KMS-11 (cell line): ENCODE measurements at regions not wholly inside any gene's neighbourhood (a gene's known extent, or its start where the extent isn't known, plus 50 kb on each side); places are given as distances from the start of the nearest gene placed in this dataset.

Experiments
- H2AFZ ChIP-seq: fragments of 200-600 bp; sonication (generic); 2 replicates; pipeline ENCODE4 v1.6.1; 2016; ENCODE audit warnings: antibody characterized with exemption, mixed run types, low read depth
- H3K27ac ChIP-seq: fragments of 200-600 bp; sonication (generic); 2 replicates; pipeline ENCODE4 v1.6.1; 2016; ENCODE audit warnings: mild to moderate bottlenecking, mixed run types
- H3K27me3 ChIP-seq: fragments of 200-600 bp; sonication (generic); 2 replicates; pipeline ENCODE4 v1.6.1; 2017; ENCODE audit warnings: mild to moderate bottlenecking, low read depth, mixed run types, moderate library complexity; ENCODE audit not compliant: insufficient read depth
- H3K36me3 ChIP-seq: fragments of 200-600 bp; sonication (generic); 2 replicates; pipeline ENCODE4 v1.6.1; 2017; ENCODE audit warnings: mild to moderate bottlenecking, mixed run types; ENCODE audit not compliant: insufficient read depth
- H3K4me1 ChIP-seq: fragments of 200-600 bp; sonication (generic); 2 replicates; pipeline ENCODE4 v1.6.1; 2016; ENCODE audit warnings: mild to moderate bottlenecking, low read depth, mixed run types; ENCODE audit not compliant: poor library complexity, severe bottlenecking
- H3K4me2 ChIP-seq: fragments of 200-600 bp; sonication (generic); 2 replicates; pipeline ENCODE4 v1.7.0; 2016; ENCODE audit warnings: mild to moderate bottlenecking, mixed run types
- H3K4me3 ChIP-seq: fragments of 200-600 bp; sonication (generic); IDR thresholded peaks from 2 replicates; pipeline ENCODE4 v1.6.1; 2017; ENCODE audit warnings: low read depth, low read length, mixed read lengths; ENCODE audit not compliant: insufficient read depth
- H3K79me2 ChIP-seq: fragments of 200-600 bp; sonication (generic); 2 replicates; pipeline ENCODE4 v1.6.1; 2016; ENCODE audit warnings: low read depth, mixed run types; ENCODE audit not compliant: insufficient read depth
- H3K9ac ChIP-seq: fragments of 200-600 bp; sonication (generic); 2 replicates; pipeline ENCODE4 v1.6.1; 2016; ENCODE audit warnings: mild to moderate bottlenecking, mixed run types
- H4K20me1 ChIP-seq: fragments of 200-600 bp; sonication (generic); 2 replicates; pipeline ENCODE4 v1.6.1; 2016; ENCODE audit warnings: mild to moderate bottlenecking, mixed run types; ENCODE audit not compliant: insufficient read depth
- CTCF ChIP-seq: fragments of 200-600 bp; sonication (generic); conservative IDR thresholded peaks from 2 replicates; pipeline ENCODE4 v1.6.1; 2017; ENCODE audit warnings: low read depth, mild to moderate bottlenecking, antibody characterized with exemption, low read length, moderate library complexity, mixed read lengths

DNA sequence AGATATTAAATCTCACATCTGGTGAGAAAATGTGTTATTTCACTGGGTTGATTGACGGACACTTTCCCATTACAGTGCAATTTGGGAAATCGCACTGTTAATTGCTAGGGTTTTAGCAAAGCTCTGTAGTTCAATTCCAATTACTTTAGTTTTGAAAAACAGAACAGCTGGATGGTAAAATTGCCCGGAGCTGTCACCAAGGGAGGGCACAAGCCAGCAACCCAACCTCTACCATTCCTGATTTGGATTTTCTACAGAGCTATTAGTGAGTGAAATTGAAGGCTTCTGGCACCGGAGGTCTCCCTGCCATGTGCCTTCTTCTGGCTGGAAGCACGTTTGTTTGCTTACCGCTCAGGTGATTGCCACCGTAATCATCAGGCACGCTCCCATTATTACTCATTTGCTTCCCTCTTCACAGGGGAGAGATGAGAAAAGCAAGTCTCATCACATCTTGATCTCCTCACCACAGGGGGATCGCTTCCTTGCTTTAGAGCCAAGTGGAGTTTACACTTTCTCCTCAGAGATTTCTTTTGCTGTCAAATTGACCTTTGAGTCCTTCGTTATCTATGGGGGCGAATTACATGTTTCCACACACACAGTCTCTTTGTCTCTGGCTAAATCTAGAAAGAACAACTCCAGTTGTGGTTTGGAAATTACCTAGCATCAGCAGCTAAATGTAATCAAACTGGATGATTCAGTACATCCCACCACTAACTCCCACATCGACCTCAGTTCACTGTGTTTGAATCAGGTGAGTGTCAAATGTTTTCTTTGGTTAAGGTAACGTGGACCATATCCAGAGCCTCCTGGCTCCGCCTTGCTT, 421.7 kb upstream of the GOLIM4 start:
- Histone ChIP-seq H3K9ac (no peak overlapping the region), H3K27me3 (no peaks in the 10 kb centered on the region), H3K4me2 (no peak overlapping the region), H4K20me1 (no peaks in the 10 kb centered on the region), H3K79me2 (no peaks in the 10 kb centered on the region), H3K4me1 (peaks cover 6% of the 10 kb centered on the region), H2AFZ (no peak overlapping the region), H3K27ac (no peak overlapping the region), H3K36me3 (no peaks in the 10 kb centered on the region), H3K4me3 (no peak overlapping the region)
- no peak for TF ChIP-seq CTCF

DNA sequence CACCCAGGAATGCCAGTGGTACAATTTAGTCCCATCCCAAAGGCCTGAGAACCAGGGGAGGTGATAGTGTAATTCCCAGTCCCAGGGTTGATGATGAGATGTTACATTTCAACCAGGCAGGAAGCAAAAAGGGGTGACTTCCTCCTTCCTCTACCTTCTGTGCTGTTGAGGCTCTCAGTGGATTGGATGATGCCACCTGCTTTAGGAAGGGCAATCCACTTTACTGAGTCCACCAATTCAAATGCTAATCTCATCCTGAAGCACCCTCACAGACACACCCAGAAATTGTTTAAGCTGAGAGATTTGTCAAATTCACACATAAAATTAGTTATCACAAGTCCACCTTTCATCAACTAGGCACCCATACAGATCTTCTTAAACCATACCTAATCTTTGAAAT, 418.5 kb upstream of the GOLIM4 start:
- H2AFZ ChIP-seq: no peak overlapping the region
- H3K9ac ChIP-seq: no peak overlapping the region
- H3K27ac ChIP-seq: no peak overlapping the region
- no peaks in the 10 kb centered on the region for H3K79me2 ChIP-seq
- H3K4me1 ChIP-seq: peaks cover 6% of the 10 kb centered on the region
- no peak overlapping the region for H3K4me3 ChIP-seq
- H3K36me3 ChIP-seq: no peaks in the 10 kb centered on the region
- H4K20me1 ChIP-seq: no peaks in the 10 kb centered on the region
- H3K4me2 ChIP-seq: no peak overlapping the region
- no peak for TF ChIP-seq CTCF
- no peaks in the 10 kb centered on the region for H3K27me3 ChIP-seq

DNA sequence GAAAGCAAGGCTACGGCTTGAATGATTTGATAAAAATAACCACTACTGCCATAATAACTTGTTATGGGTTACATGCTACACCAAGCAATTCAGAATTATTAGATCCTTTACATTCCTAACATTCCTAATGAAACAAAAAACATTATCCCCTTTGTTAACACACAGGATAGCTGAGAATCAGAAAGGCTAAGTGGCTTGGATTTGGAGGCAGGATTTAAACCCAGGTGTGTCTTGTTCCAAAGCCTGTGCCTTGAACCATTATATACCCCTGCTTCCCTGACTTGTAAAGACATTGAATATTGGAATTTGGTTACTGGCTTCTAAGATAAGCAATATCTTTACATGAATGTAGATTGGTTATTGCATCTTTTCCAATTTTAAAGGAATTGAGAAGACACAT, 417.1 kb upstream of the GOLIM4 start:
- Histone ChIP-seq H3K4me3 (no peak overlapping the region), H3K79me2 (no peaks in the 10 kb centered on the region), H3K9ac (no peak overlapping the region), H3K27me3 (no peaks in the 10 kb centered on the region), H3K4me1 (peaks cover 4% of the 10 kb centered on the region), H4K20me1 (no peaks in the 10 kb centered on the region), H3K27ac (no peak overlapping the region), H3K4me2 (no peak overlapping the region), H3K36me3 (no peaks in the 10 kb centered on the region), H2AFZ (no peak overlapping the region)
- no peak for TF ChIP-seq CTCF

DNA sequence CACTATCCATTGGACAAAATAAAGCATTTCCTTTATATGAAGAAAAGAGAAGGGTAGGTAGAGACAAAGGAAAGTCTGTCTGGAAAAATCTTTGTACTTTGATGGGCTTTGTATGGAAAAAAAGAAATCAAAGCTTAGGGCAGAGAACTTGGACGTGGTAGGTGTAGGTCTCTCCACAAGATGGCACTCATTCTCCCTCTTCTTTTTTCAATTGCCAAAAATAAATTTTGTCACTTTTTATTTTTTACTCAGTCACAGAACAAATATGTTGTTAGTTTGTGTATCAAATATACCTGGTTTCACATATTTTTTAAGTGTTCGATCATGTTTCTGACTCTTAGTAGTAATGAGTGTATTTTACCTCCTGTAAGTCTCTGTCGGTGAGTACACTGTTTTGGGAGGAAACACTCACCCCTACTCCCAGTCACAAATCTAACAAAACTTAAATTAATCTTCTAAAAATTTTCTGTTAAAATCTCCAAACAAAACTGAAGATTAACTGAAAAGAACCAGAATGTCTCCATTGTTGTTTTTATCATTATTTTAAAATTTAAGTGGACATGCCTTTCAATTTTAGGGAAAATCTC, 415.8 kb upstream of the GOLIM4 start:
- H3K4me3 ChIP-seq: no peak overlapping the region
- no peak overlapping the region for H2AFZ ChIP-seq
- no peak overlapping the region for H3K27ac ChIP-seq
- no peaks in the 10 kb centered on the region for H4K20me1 ChIP-seq
- H3K79me2 ChIP-seq: no peaks in the 10 kb centered on the region
- TF ChIP-seq CTCF: peak; percentile 54
- H3K36me3 ChIP-seq: no peaks in the 10 kb centered on the region
- no peak overlapping the region for H3K4me2 ChIP-seq
- H3K9ac ChIP-seq: no peak overlapping the region
- H3K4me1 ChIP-seq: no peaks in the 10 kb centered on the region
- no peaks in the 10 kb centered on the region for H3K27me3 ChIP-seq
